Stimulated activated CD8-positive, alpha-beta memory T cell treated with anti-CD3 and anti-CD28 coated beads, Interleukin-12 subunit alpha, Interleukin-12 subunit beta, amount 100 ng/mL, for 24 hours (primary cell): ENCODE measurements at regions not wholly inside any gene's neighbourhood (a gene's known extent, or its start where the extent isn't known, plus 50 kb on each side); places are given as distances from the start of the nearest gene placed in this dataset.
"Not testable (repeated sequence)": the region's sequence is repeated elsewhere in the genome, so short reads cannot be mapped to it uniquely, and the experiment has no call there.

Experiments
- DNase-seq: peaks from one replicate; pipeline ENCODE4 v3.0.0-alpha.2; 2020; ENCODE audit errors: extremely low read depth

GRCh38 chr10:38209332-38209731, 115.2 kb downstream of the ZNF37A start:
- no peak for DNase-seq

- not testable (repeated sequence) for DNase-seq
Measured at GRCh38 chr10:38209748-38210147, 115.6 kb downstream of the ZNF37A start.

GRCh38 chr10:38212460-38212859, 118.3 kb downstream of the ZNF37A start:
- DNase-seq: no peak

GRCh38 chr10:38226385-38226784, 132.2 kb downstream of the ZNF37A start:
- DNase-seq: no peak

- DNase-seq: no peak
Measured at GRCh38 chr10:38228394-38228793, 134.3 kb downstream of the ZNF37A start.

- DNase-seq: not testable (repeated sequence)
Measured at GRCh38 chr10:38238479-38238878, 144.3 kb downstream of the ZNF37A start.

GRCh38 chr10:38242061-38242649, 148.0 kb downstream of the ZNF37A start:
- DNase-seq: not testable (repeated sequence)

- DNase-seq: not testable (repeated sequence)
Measured at GRCh38 chr10:38248113-38248512, 154.0 kb downstream of the ZNF37A start.

- DNase-seq: not testable (repeated sequence)
Measured at GRCh38 chr10:38252551-38252950, 158.4 kb downstream of the ZNF37A start.

- not testable (repeated sequence) for DNase-seq
Measured at GRCh38 chr10:38267555-38267954, 173.4 kb downstream of the ZNF37A start.

GRCh38 chr10:38271031-38271430, 176.9 kb downstream of the ZNF37A start:
- not testable (repeated sequence) for DNase-seq

GRCh38 chr10:38274879-38275278, 180.7 kb downstream of the ZNF37A start:
- not testable (repeated sequence) for DNase-seq

- DNase-seq: not testable (repeated sequence)
Measured at GRCh38 chr10:38292560-38292959, 198.4 kb downstream of the ZNF37A start.

GRCh38 chr10:38310111-38310510, 216.0 kb downstream of the ZNF37A start:
- DNase-seq: not testable (repeated sequence)

GRCh38 chr10:38315090-38315805, 221.1 kb downstream of the ZNF37A start:
- not testable (repeated sequence) for DNase-seq

- DNase-seq: not testable (repeated sequence)
Measured at GRCh38 chr10:38321393-38321792, 227.3 kb downstream of the ZNF37A start.

- not testable (repeated sequence) for DNase-seq
Measured at GRCh38 chr10:38330306-38330705, 236.2 kb downstream of the ZNF37A start.

- DNase-seq: not testable (repeated sequence)
Measured at GRCh38 chr10:38331106-38331505, 237.0 kb downstream of the ZNF37A start.

- DNase-seq: not testable (repeated sequence)
Measured at GRCh38 chr10:38333699-38334098, 239.6 kb downstream of the ZNF37A start.

- DNase-seq: not testable (repeated sequence)
Measured at GRCh38 chr10:38350645-38351044, 256.5 kb downstream of the ZNF37A start.

- not testable (repeated sequence) for DNase-seq
Measured at GRCh38 chr10:38354410-38354809, 260.3 kb downstream of the ZNF37A start.

- peak; percentile 42 for DNase-seq
Measured at GRCh38 chr10:38355911-38356526, 261.9 kb downstream of the ZNF37A start.

- not testable (repeated sequence) for DNase-seq
Measured at GRCh38 chr10:38356527-38356926, 262.4 kb downstream of the ZNF37A start.
